ENCODE measurements at regions not wholly inside any gene's neighbourhood (a gene's known extent, or its start where the extent isn't known, plus 50 kb on each side); places are given as distances from the start of the nearest gene placed in this dataset.

DNA sequence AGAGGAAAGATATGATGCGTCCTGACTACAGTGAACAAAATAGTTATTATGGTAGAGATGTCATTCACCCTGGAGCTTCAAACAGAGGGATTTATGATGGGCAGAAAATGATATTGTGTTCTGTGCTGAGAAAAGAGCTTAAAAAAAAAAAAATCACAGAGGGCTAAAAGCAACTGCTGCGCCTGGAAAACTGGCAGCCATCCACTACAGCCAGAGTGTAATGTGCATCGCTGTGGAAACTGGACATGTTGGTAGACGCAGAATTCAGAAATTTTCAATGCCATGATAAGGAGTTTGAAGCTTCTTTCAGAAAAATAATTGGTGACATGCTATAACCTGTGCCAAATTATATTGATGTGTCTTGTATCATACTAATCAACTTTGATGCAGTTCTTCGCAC lies 122.9 kb upstream of the SOX11 start:
- intact Hi-C loops (cut with DNase I, micrococcal nuclease) = no loop called here
- no peak for ATAC-seq
- no peaks in the 10 kb centered on the region for H3K36me3 ChIP-seq (ENCODE audit: low read depth)

DNA sequence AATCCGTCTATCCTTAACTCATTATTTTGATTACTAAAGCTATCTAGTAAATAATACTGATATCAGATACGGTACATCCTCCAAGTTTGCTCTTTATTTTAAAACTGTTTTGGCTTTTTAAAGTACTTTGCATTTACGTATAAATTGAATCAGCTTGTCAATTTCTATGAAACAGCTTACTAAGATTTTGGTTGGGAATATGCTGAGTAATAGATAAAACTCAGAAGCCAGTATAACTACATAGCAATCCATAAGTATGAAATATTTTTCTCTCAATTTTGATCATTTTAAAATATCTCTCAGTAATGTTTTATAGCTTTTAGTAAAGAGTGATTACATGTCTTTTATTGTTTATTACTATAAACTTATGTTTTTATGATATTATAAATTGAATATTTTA lies 116.2 kb upstream of the SOX11 start:
- Histone ChIP-seq H3K36me3 (ENCODE audit: low read depth) (no peaks in the 10 kb centered on the region), H3K4me1 (ENCODE audit: low read depth) (no peaks in the 10 kb centered on the region), H3K9me3 (peaks cover 29% of the 10 kb centered on the region), H3K4me3 (no peak overlapping the region)
- DNase-seq (no peak), ATAC-seq (no peak)
- intact Hi-C loops (cut with DNase I, micrococcal nuclease) = no loop called here
- TF ChIP-seq, protein P1, sequence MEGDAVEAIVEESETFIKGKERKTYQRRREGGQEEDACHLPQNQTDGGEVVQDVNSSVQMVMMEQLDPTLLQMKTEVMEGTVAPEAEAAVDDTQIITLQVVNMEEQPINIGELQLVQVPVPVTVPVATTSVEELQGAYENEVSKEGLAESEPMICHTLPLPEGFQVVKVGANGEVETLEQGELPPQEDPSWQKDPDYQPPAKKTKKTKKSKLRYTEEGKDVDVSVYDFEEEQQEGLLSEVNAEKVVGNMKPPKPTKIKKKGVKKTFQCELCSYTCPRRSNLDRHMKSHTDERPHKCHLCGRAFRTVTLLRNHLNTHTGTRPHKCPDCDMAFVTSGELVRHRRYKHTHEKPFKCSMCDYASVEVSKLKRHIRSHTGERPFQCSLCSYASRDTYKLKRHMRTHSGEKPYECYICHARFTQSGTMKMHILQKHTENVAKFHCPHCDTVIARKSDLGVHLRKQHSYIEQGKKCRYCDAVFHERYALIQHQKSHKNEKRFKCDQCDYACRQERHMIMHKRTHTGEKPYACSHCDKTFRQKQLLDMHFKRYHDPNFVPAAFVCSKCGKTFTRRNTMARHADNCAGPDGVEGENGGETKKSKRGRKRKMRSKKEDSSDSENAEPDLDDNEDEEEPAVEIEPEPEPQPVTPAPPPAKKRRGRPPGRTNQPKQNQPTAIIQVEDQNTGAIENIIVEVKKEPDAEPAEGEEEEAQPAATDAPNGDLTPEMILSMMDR (IDR thresholded peaks at IDR 0.05) = no peak

More for the DNA sequence above, 122.9 kb upstream of the SOX11 start:
- Histone ChIP-seq H3K9me3 (peaks cover 26% of the 10 kb centered on the region), H3K4me3 (no peak overlapping the region), H3K4me1 (ENCODE audit: low read depth) (no peaks in the 10 kb centered on the region)
- DNase-seq = no peak
- TF ChIP-seq, protein P1 (IDR thresholded peaks at IDR 0.05) = no peak

DNA sequence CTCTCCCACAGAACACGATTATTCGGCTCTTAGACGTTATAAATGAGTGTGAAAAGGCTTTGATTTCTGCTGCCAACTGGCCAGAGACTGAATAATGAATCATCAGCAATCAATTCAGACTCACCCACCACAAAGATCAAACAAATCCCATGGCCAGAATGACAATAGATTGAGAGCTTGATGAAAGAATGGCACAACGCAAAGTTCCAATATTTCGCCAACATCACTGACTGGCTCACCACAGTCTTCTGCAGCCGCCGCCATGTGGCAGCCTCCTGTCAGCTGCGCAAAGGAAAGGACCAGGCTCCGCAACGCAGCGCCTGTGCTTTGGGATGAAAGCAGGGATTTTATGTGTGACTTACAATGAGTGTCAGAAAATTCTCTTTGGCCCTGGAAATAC lies 104.4 kb upstream of the SOX11 start:
- DNase-seq = no peak
- Histone ChIP-seq H3K9me3 (peaks cover 68% of the 10 kb centered on the region), H3K4me1 (ENCODE audit: low read depth) (no peaks in the 10 kb centered on the region), H3K36me3 (ENCODE audit: low read depth) (no peaks in the 10 kb centered on the region), H3K4me3 (no peak overlapping the region)
- TF ChIP-seq, protein P1 (IDR thresholded peaks at IDR 0.05) = no peak
- no peak for ATAC-seq
- intact Hi-C loops (cut with DNase I, micrococcal nuclease) = no loop called here

DNA sequence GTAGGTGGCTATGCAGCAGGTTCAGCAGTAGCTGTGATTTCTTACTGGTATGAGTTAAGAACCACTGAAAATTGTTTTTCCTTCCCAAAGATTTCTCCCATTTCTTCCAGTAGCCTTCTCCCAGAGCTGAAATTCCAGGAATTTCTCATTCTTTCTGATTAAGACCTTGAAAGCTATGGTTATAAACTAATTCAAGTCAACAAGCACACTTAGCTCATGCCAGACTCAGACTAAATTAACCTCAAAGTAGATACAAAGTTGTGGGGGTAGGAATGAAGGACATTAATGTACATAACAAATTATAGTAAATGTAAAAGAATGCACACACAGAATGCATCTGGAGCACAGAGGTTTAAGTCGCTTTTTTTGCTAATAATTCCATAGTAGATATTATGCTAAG lies 103.6 kb upstream of the SOX11 start:
- peaks cover 64% of the 10 kb centered on the region for H3K9me3 ChIP-seq
- TF ChIP-seq, protein P1 (IDR thresholded peaks at IDR 0.05) = no peak
- DNase-seq = no peak
- H3K4me1 ChIP-seq (ENCODE audit: low read depth) = no peaks in the 10 kb centered on the region
- intact Hi-C loops (cut with DNase I, micrococcal nuclease) = no loop called here
- no peak overlapping the region for H3K4me3 ChIP-seq
- ATAC-seq = no peak
- no peaks in the 10 kb centered on the region for H3K36me3 ChIP-seq (ENCODE audit: low read depth)

DNA sequence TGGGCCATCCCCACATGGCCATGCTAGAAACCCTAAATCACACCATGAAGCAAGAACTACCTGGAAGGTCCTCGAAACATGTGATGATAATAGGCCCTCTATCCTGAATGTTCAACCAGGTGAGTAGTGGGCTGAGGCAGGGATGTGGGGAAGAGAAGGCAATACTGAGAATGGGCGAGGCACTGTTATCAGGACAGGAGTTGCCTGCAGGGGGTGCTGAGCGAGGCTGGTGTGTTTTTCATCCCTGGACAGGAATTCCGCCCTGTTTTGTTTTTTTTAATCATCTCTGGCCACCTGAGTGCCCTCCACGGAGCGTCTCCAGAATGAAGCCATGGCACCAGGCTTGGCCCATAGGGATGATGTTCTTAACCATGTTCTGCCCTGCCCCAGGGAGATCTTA lies 103.0 kb upstream of the SOX11 start:
- TF ChIP-seq, protein P1 (IDR thresholded peaks at IDR 0.05) = no peak
- no peaks in the 10 kb centered on the region for H3K36me3 ChIP-seq (ENCODE audit: low read depth)
- intact Hi-C loops (cut with DNase I, micrococcal nuclease) = no loop called here
- no peak overlapping the region for H3K4me3 ChIP-seq
- H3K4me1 ChIP-seq (ENCODE audit: low read depth) = no peaks in the 10 kb centered on the region
- no peak for ATAC-seq
- no peak for DNase-seq
- peaks cover 61% of the 10 kb centered on the region for H3K9me3 ChIP-seq

DNA sequence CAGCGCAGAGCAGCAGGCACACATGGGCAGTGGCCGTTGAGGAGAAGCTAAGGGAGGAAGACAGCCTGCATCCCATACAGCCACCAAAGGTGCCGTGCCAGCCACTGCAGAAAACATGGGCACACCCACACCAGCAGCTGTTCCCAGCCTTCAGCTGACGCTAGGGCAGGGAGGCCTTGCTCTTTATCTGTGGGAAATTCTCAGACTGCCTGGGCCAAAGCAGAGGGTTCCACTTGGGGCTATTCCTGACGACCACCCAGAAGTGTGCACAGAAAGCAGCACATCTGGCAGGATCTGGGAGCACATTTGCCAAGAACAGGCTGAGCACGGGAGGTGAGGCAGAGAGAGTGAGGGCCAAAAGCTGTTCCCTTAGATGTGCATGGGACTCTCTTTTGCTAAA lies 101.3 kb upstream of the SOX11 start:
- no peaks in the 10 kb centered on the region for H3K36me3 ChIP-seq (ENCODE audit: low read depth)
- no peaks in the 10 kb centered on the region for H3K4me1 ChIP-seq (ENCODE audit: low read depth)
- TF ChIP-seq, protein P1 (IDR thresholded peaks at IDR 0.05) = no peak
- H3K9me3 ChIP-seq = peaks cover 58% of the 10 kb centered on the region
- no peak overlapping the region for H3K4me3 ChIP-seq
- intact Hi-C loops (cut with DNase I, micrococcal nuclease) = no loop called here
- ATAC-seq (no peak), DNase-seq (no peak)
